KMS-11 (cell line): ENCODE measurements at regions not wholly inside any gene's neighbourhood (a gene's known extent, or its start where the extent isn't known, plus 50 kb on each side); places are given as distances from the start of the nearest gene placed in this dataset.

Experiments
- H2AFZ ChIP-seq: fragments of 200-600 bp; sonication (generic); 2 replicates; pipeline ENCODE4 v1.6.1; 2016; ENCODE audit warnings: antibody characterized with exemption, mixed run types, low read depth
- H3K27ac ChIP-seq: fragments of 200-600 bp; sonication (generic); 2 replicates; pipeline ENCODE4 v1.6.1; 2016; ENCODE audit warnings: mild to moderate bottlenecking, mixed run types
- H3K27me3 ChIP-seq: fragments of 200-600 bp; sonication (generic); 2 replicates; pipeline ENCODE4 v1.6.1; 2017; ENCODE audit warnings: mild to moderate bottlenecking, low read depth, mixed run types, moderate library complexity; ENCODE audit not compliant: insufficient read depth
- H3K36me3 ChIP-seq: fragments of 200-600 bp; sonication (generic); 2 replicates; pipeline ENCODE4 v1.6.1; 2017; ENCODE audit warnings: mild to moderate bottlenecking, mixed run types; ENCODE audit not compliant: insufficient read depth
- H3K4me1 ChIP-seq: fragments of 200-600 bp; sonication (generic); 2 replicates; pipeline ENCODE4 v1.6.1; 2016; ENCODE audit warnings: mild to moderate bottlenecking, low read depth, mixed run types; ENCODE audit not compliant: poor library complexity, severe bottlenecking
- H3K4me2 ChIP-seq: fragments of 200-600 bp; sonication (generic); 2 replicates; pipeline ENCODE4 v1.7.0; 2016; ENCODE audit warnings: mild to moderate bottlenecking, mixed run types
- H3K4me3 ChIP-seq: fragments of 200-600 bp; sonication (generic); IDR thresholded peaks from 2 replicates; pipeline ENCODE4 v1.6.1; 2017; ENCODE audit warnings: low read depth, low read length, mixed read lengths; ENCODE audit not compliant: insufficient read depth
- H3K79me2 ChIP-seq: fragments of 200-600 bp; sonication (generic); 2 replicates; pipeline ENCODE4 v1.6.1; 2016; ENCODE audit warnings: low read depth, mixed run types; ENCODE audit not compliant: insufficient read depth
- H3K9ac ChIP-seq: fragments of 200-600 bp; sonication (generic); 2 replicates; pipeline ENCODE4 v1.6.1; 2016; ENCODE audit warnings: mild to moderate bottlenecking, mixed run types
- H4K20me1 ChIP-seq: fragments of 200-600 bp; sonication (generic); 2 replicates; pipeline ENCODE4 v1.6.1; 2016; ENCODE audit warnings: mild to moderate bottlenecking, mixed run types; ENCODE audit not compliant: insufficient read depth
- TF ChIP-seq, protein P1 (sequence below): fragments of 200-600 bp; sonication (generic); conservative IDR thresholded peaks from 2 replicates; pipeline ENCODE4 v1.6.1; 2017; ENCODE audit warnings: low read depth, mild to moderate bottlenecking, antibody characterized with exemption, low read length, moderate library complexity, mixed read lengths

DNA sequence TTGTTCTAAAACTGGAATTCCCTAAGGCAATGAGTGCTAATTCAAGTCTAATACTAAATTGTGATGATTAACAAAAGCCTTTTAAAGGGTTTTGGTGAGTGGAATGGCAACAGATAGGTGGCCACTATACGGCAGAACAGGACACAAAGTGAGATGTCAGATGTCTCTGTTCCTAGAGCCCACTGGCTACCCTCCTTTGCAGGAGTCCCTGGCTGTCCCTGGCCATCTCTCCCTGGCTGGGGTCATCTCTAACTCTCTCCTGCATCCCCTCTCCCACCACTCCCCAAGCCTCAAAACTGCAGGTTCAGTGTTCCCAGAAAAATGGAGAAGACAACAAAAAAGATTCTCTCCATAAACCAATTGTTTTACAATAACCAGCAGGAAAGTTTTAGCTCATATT lies 79.2 kb downstream of the MDH1 start:
- no peak overlapping the region for H3K4me2 ChIP-seq
- no peaks in the 10 kb centered on the region for H3K4me1 ChIP-seq
- H3K36me3 ChIP-seq = no peaks in the 10 kb centered on the region

DNA sequence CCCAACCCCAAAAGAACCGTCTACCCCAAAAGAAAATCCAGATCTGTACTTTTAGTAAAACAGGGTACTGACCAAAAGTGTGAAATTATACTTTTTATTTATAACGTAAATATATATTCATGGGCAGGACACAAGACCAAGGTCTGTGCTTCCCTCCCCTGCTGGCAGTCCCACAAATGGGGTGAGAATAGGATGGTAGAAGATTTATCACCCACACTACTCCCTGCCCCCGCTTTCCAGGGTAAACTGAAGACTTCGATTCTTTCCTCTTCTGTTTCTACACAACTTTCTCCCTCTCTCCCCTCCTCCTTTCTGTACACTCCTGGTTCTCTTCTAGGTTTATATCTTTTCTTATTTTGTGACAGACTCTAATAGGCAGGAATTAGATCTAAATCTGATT lies 79.7 kb downstream of the MDH1 start:
- no peaks in the 10 kb centered on the region for H3K36me3 ChIP-seq
- no peaks in the 10 kb centered on the region for H3K27me3 ChIP-seq
- no peak overlapping the region for H3K4me2 ChIP-seq
- no peak overlapping the region for H3K4me3 ChIP-seq
- H3K27ac ChIP-seq = no peak overlapping the region
- no peak overlapping the region for H2AFZ ChIP-seq
- no peaks in the 10 kb centered on the region for H3K4me1 ChIP-seq
- TF ChIP-seq, protein P1, sequence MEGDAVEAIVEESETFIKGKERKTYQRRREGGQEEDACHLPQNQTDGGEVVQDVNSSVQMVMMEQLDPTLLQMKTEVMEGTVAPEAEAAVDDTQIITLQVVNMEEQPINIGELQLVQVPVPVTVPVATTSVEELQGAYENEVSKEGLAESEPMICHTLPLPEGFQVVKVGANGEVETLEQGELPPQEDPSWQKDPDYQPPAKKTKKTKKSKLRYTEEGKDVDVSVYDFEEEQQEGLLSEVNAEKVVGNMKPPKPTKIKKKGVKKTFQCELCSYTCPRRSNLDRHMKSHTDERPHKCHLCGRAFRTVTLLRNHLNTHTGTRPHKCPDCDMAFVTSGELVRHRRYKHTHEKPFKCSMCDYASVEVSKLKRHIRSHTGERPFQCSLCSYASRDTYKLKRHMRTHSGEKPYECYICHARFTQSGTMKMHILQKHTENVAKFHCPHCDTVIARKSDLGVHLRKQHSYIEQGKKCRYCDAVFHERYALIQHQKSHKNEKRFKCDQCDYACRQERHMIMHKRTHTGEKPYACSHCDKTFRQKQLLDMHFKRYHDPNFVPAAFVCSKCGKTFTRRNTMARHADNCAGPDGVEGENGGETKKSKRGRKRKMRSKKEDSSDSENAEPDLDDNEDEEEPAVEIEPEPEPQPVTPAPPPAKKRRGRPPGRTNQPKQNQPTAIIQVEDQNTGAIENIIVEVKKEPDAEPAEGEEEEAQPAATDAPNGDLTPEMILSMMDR = no peak
- H3K79me2 ChIP-seq = no peaks in the 10 kb centered on the region
- H4K20me1 ChIP-seq = no peaks in the 10 kb centered on the region
- no peak overlapping the region for H3K9ac ChIP-seq

More for the DNA sequence above, 79.2 kb downstream of the MDH1 start:
- Histone ChIP-seq H4K20me1 (no peaks in the 10 kb centered on the region), H3K27me3 (no peaks in the 10 kb centered on the region), H3K79me2 (no peaks in the 10 kb centered on the region), H3K9ac (no peak overlapping the region), H3K4me3 (no peak overlapping the region), H3K27ac (no peak overlapping the region), H2AFZ (no peak overlapping the region)
- TF ChIP-seq, protein P1 = no peak

DNA sequence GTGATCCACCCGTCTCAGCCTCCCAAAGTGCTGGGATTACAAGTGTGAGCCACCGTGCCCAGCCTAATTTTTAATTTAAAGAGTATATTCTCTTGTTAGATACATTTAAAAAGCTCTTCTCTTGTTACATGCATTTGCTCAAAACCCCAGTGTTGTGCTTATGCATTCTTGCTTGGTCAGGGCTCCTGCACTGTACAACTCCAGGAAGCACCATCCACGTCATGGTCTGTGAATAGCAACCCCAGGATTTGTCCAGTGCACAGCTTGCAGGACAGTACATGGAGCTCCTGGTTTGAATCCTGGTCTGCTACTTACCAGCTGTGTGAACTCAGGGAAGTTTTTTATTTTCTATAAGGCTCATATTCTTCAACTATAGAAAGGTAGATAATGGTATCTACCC lies 80.8 kb downstream of the MDH1 start:
- Histone ChIP-seq H3K4me2 (no peak overlapping the region), H2AFZ (no peak overlapping the region), H3K4me1 (no peaks in the 10 kb centered on the region), H3K4me3 (no peak overlapping the region), H3K27ac (no peak overlapping the region), H3K9ac (no peak overlapping the region), H3K36me3 (no peaks in the 10 kb centered on the region), H4K20me1 (no peaks in the 10 kb centered on the region), H3K79me2 (no peaks in the 10 kb centered on the region), H3K27me3 (no peaks in the 10 kb centered on the region)
- TF ChIP-seq, protein P1 = no peak

DNA sequence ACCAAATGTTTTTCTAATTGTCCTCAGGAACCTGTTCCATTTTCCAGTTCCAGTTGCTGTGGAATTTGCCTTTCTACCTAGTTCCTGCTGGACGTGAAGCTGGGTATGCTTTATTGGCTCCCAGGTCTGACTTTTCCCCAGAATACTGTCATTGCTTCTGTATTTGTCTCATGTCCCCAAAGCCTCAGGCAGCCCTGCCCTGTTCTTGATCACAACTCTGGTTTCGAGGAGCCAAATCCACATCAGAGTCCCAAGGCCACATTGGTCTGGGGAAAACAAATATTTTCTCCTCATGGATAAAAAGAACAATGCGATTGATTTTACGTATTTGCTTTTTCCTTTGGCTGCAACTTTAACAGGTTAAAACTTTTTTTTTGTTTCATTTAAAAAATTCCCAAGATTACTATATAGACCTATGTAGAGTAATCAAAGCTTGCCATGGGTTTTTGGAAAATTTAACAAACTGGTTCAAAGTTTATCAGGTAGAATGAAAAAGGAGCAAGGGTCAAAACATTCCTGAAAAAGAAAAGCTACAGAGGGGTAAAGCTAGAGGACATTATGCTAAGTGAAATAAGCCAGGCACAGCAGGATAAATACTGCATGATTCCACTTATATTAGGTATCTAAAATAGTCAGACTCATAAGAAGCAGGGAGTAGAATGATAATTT lies 85.2 kb downstream of the MDH1 start:
- Histone ChIP-seq H3K4me1 (no peaks in the 10 kb centered on the region), H3K27ac (no peak overlapping the region), H3K4me2 (no peak overlapping the region), H3K4me3 (no peak overlapping the region), H3K36me3 (no peaks in the 10 kb centered on the region), H3K27me3 (no peaks in the 10 kb centered on the region), H3K9ac (no peak overlapping the region), H2AFZ (no peak overlapping the region), H3K79me2 (no peaks in the 10 kb centered on the region), H4K20me1 (no peaks in the 10 kb centered on the region)
- TF ChIP-seq, protein P1 = no peak
